ENCODE measurements at regions not wholly inside any gene's neighbourhood (a gene's known extent, or its start where the extent isn't known, plus 50 kb on each side); places are given as distances from the start of the nearest gene placed in this dataset.

DNA sequence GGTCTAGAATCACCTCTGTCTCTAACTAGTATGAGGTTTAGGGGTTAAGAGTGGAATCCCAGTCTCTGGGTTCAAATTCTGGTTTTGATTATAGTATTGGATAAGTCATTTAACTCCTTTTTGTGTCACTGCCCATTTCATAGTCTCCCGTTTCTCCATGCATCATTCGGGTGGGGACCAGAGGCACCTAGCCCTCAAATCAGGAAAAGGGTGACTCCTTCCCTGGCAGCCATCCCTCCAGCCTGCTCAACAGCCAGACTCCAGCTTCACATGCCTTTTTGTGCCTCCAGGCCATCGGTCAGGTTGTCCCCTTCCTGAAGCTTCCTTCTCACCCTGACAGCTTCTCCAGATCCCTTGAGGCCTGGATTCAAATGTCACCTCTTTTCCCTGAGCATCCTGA lies 139.8 kb downstream of the DHX35 start:
- no peaks in the 10 kb centered on the region for H3K36me3 ChIP-seq
- H3K4me1 ChIP-seq: no peaks in the 10 kb centered on the region
- H3K9me3 ChIP-seq: peaks cover 0 to 27% (median 0%) of the 10 kb centered on the region in 3 donors
- TF ChIP-seq EP300 (IDR thresholded peaks at IDR 0.05): no peak
- TF ChIP-seq, protein P1, sequence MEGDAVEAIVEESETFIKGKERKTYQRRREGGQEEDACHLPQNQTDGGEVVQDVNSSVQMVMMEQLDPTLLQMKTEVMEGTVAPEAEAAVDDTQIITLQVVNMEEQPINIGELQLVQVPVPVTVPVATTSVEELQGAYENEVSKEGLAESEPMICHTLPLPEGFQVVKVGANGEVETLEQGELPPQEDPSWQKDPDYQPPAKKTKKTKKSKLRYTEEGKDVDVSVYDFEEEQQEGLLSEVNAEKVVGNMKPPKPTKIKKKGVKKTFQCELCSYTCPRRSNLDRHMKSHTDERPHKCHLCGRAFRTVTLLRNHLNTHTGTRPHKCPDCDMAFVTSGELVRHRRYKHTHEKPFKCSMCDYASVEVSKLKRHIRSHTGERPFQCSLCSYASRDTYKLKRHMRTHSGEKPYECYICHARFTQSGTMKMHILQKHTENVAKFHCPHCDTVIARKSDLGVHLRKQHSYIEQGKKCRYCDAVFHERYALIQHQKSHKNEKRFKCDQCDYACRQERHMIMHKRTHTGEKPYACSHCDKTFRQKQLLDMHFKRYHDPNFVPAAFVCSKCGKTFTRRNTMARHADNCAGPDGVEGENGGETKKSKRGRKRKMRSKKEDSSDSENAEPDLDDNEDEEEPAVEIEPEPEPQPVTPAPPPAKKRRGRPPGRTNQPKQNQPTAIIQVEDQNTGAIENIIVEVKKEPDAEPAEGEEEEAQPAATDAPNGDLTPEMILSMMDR (IDR thresholded peaks at IDR 0.05): no peak
- no peak for TF ChIP-seq POLR2A (IDR thresholded peaks at IDR 0.05)
- no peak for TF ChIP-seq POLR2AphosphoS5 (IDR thresholded peaks at IDR 0.05)
- ATAC-seq: no peak
- no peak overlapping the region for H3K27ac ChIP-seq
- WGBS, 2 donors (ENCODE audit: low coverage in 1 of 2): 76 to 78% methylated on average over 3 of the region's 3 CpGs
- peaks cover 57% of the 10 kb centered on the region for H3K27me3 ChIP-seq
- H3K4me3 ChIP-seq: no peak overlapping the region

DNA sequence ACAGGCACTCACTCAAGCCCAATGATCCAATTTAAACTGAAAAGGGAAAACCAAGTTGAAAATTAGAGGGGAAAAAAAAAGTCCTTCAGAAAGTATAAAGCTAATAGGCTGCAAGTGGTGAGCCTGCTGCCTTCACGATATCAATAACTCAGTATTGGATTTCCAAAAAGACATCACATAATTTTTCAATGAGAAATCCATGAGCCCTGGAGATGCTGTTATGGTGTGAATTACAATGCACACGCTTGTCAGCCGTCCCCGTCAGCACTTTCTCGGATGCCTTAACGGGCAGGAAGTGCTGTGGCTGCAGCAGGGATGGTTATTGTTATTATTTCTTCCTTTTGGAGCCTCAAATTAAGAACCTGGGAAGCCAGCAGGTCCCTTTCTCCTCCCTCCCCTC lies 138.5 kb downstream of the DHX35 start:
- WGBS, 2 donors (ENCODE audit: low coverage in 1 of 2): 18 to 31% methylated on average over 5 to 6 of the region's 6 CpGs
- Histone ChIP-seq H3K4me3 (no peak overlapping the region), H3K4me1 (no peaks in the 10 kb centered on the region), H3K9me3 (peaks cover 0 to 15% (median 0%) of the 10 kb centered on the region in 3 donors), H3K27me3 (peaks cover 45% of the 10 kb centered on the region), H3K36me3 (no peaks in the 10 kb centered on the region), H3K27ac (no peak overlapping the region)
- no peak for ATAC-seq
- TF ChIP-seq EP300 (IDR thresholded peaks at IDR 0.05) (no peak), POLR2A (IDR thresholded peaks at IDR 0.05) (no peak), POLR2AphosphoS5 (IDR thresholded peaks at IDR 0.05) (no peak)
- TF ChIP-seq, protein P1 (IDR thresholded peaks at IDR 0.05): no peak

DNA sequence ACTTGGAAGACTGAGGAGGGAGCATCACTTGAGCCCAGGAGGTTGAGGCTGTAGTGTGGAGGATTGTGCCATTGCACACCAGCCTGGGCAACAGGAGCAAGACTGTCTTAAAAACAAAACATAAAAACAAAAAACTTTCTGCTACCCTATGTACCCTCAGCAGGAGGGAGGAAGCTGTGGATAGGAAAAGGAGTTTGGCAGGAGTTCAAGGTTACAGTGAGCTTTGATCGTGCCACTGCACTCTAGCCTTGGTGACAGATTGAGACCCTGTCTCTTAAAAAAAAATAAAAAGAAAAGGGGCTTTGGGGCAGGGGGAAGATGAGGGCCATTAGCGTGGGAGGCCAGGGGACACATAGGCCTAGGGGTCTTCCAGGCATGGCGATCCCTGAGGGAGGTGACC lies 135.7 kb downstream of the DHX35 start:
- Histone ChIP-seq H3K9me3 (no peaks in the 10 kb centered on the region), H3K4me3 (no peak overlapping the region), H3K27ac (no peak overlapping the region), H3K27me3 (peaks cover 36% of the 10 kb centered on the region), H3K4me1 (no peaks in the 10 kb centered on the region), H3K36me3 (no peaks in the 10 kb centered on the region)
- TF ChIP-seq, protein P1 (IDR thresholded peaks at IDR 0.05): no peak
- TF ChIP-seq EP300 (IDR thresholded peaks at IDR 0.05) (no peak), POLR2AphosphoS5 (IDR thresholded peaks at IDR 0.05) (no peak)
- WGBS, 2 donors (ENCODE audit: low coverage in 1 of 2): 53 to 71% methylated on average over 3 of the region's 3 CpGs
- ATAC-seq: no peak

- Histone ChIP-seq H3K9me3 (no peaks in the 10 kb centered on the region), H3K4me1 (no peaks in the 10 kb centered on the region), H3K27me3 (peaks cover 23% of the 10 kb centered on the region), H3K36me3 (no peaks in the 10 kb centered on the region), H3K4me3 (no peak overlapping the region), H3K27ac (no peak overlapping the region)
- TF ChIP-seq, protein P1 (IDR thresholded peaks at IDR 0.05): no peak
- 83% methylated on average over 1 of the region's 1 CpG; no CpG with 5 or more reads in 1 of the 2 donors for WGBS, 2 donors (ENCODE audit: low coverage in 1 of 2)
- ATAC-seq: no peak
These were observed 133.7 kb downstream of the DHX35 start for GRCh38 chr20:39095870-39096269.

GRCh38 chr20:39094391-39094790 lies 132.2 kb downstream of the DHX35 start:
- no peak overlapping the region for H3K4me3 ChIP-seq
- no peak for TF ChIP-seq EP300 (IDR thresholded peaks at IDR 0.05)
- TF ChIP-seq POLR2AphosphoS5 (IDR thresholded peaks at IDR 0.05): no peak
- TF ChIP-seq POLR2A (IDR thresholded peaks at IDR 0.05): no peak
- TF ChIP-seq, protein P1 (IDR thresholded peaks at IDR 0.05): no peak
- 83 to 92% methylated on average over 1 of the region's 1 CpG for WGBS, 2 donors (ENCODE audit: low coverage in 1 of 2)

More at GRCh38 chr20:39094391-39094790, 132.2 kb downstream of the DHX35 start:
- ATAC-seq: no peak
- Histone ChIP-seq H3K9me3 (no peaks in the 10 kb centered on the region), H3K4me1 (no peaks in the 10 kb centered on the region), H3K27ac (no peak overlapping the region), H3K36me3 (no peaks in the 10 kb centered on the region), H3K27me3 (peaks cover 14% of the 10 kb centered on the region)
